SK-N-MC (cell line): ENCODE measurements at regions not wholly inside any gene's neighbourhood (a gene's known extent, or its start where the extent isn't known, plus 50 kb on each side); places are given as distances from the start of the nearest gene placed in this dataset.

Experiments
- FOXP2 ChIP-seq: optimal IDR thresholded peaks from 2 replicates; pipeline ENCODE3; 2011; ENCODE audit warnings: mild to moderate bottlenecking, moderate library complexity; ENCODE audit not compliant: insufficient read depth; ENCODE audit errors: extremely low read length, control extremely low read depth
- POLR2AphosphoS5 ChIP-seq: IDR thresholded peaks from 2 replicates; pipeline ENCODE4 v1.6.1; 2012; ENCODE audit warnings: mild to moderate bottlenecking, low read depth, low read length, borderline replicate concordance

- TF ChIP-seq FOXP2: no peak
- no peak for TF ChIP-seq POLR2AphosphoS5
Measured at GRCh38 chr2:188797371-188797770, 176.8 kb upstream of the COL3A1 start.
